Hematopoietic multipotent progenitor cell treated with erythropoietin and hydrocortisone succinate and interleukin-3 and kit ligand, for 15 days (in vitro differentiated cells): ENCODE measurements at regions not wholly inside any gene's neighbourhood (a gene's known extent, or its start where the extent isn't known, plus 50 kb on each side); places are given as distances from the start of the nearest gene placed in this dataset.
"Not testable (repeated sequence)": the region's sequence is repeated elsewhere in the genome, so short reads cannot be mapped to it uniquely, and the experiment has no call there.

ENCODE experiments used
- DNase-seq: peaks from one replicate; pipeline ENCODE4 v3.0.0-alpha.2; 2015; ENCODE audit warnings: low spot score

DNA sequence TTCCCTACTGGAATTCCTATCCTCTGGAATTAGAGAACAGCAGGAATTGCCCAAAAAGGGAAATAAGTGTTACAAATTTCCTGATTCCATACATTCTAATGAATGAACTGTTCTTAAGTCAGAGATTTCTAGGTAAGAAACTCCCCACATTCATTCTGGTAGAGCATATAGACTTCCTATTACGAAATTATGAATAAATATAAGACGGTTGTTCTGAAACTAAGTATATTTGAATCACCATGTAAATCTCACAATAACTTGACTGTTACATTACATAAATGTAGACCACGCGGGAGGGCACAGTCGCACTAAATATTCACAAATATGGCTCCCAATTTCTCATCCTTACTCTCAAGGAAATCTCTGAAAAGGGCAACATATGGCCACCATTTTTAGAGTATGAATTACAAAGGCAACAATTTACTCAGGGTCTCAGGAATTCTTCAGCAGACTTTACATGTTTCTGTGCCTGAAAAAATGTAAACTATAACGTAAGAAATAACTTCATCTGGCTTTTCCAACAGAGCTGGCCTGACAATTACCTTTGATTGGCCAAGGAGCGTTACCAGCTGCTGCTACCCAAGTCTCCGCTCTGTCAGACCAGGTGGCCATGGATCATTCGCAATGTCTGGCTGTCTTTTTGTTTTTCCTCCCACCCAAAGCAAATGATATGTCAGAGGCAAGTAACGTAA lies 115.8 kb downstream of the MPP7 start:
- no peak for DNase-seq

DNA sequence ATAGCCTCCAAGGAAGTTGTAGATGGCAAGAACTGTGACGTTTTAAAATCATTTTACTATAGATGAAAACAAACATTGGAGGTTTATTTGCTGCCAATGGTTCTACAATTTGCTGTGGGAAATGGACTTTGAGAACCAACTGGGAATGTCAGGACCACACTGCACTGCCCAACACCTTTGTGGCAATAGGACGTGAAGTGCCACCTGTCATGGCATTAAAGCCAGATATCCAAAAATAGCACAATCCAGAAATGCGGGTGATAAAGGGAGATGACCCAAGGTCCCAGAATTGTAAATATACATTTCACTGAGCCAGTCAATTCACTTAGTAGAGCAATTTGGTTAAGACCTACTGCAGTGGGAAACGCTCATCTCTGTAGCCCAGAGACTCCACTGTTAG lies 116.4 kb downstream of the MPP7 start:
- no peak for DNase-seq

DNA sequence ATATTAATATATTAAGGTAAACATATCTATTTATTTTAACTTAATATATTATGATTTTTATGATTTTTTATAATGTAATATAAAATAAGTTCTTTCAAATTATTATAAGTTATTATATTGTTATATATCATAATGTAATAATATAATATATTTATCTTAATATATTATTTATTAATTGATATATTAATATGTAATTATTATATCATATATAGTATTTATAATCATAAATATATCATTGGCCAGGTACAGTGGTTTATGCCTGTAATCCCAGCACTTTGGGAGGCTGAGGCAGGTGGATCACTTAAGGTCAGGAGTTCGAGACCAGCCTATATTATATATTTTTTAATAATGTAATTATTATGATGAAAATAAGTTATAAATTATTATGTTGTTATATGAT lies 118.1 kb downstream of the MPP7 start:
- no peak for DNase-seq

DNA sequence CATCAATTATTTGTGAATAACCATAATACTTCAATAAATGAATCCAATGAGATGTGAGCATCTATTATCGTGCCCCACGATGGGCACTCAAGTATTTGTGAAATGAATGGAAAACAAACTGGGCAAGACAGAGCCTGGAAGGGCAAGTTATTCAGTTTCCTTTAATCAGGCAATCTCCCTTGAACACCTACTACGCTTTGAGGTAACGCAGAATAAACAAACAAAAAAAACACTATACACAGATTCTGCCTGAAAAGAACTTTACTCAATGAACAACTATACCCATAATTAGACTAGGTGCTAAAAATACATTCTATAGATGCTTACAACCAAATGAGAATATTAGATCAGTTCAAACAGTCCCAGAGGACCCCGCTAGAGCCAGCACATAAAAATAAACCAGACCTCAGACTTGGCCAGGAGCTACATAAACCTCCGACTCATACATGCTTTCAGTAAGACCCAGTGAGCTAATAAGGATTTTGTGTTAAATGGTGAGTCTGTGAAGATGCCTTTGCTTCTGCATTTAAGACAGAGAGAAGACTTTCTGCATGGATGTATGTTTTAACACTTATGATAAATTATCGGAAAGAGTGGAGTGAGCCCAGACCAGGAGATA lies 121.3 kb downstream of the MPP7 start:
- DNase-seq, result no peak

DNA sequence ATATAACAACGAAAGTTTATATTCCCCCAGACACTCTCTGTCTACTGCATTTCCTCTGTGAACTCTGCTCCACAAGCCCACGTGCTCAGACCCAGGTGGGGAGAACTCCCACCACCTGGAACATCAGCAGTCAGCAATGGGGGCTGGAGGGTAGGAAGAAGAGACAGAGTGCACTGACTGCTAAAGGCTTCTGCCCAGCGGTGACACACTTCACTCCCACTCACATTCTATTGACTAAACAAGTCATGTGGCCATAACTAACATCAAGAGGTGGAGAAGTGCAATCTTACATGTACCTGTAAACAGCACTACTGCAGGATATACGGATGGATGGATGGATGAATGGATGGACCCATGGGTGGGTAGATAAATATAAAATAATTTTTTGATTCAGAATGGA lies 122.2 kb downstream of the MPP7 start:
- DNase-seq, result no peak

DNA sequence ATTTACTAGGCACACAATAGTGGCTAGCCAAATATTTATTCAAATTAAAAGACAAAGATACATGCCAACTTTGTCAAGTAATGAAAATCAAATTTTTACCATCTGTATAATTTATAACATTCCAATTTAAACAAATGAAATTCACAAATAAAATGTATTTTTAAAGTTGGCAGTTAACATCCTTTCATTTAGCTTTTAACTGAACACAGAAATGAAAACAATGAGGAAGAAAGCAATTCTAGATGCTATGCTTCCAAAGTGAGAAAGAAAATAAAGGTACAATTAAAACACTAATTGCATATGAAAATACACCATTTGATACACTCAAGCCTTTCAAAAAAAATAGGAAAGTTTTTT lies 123.1 kb downstream of the MPP7 start:
- no peak for DNase-seq

DNA sequence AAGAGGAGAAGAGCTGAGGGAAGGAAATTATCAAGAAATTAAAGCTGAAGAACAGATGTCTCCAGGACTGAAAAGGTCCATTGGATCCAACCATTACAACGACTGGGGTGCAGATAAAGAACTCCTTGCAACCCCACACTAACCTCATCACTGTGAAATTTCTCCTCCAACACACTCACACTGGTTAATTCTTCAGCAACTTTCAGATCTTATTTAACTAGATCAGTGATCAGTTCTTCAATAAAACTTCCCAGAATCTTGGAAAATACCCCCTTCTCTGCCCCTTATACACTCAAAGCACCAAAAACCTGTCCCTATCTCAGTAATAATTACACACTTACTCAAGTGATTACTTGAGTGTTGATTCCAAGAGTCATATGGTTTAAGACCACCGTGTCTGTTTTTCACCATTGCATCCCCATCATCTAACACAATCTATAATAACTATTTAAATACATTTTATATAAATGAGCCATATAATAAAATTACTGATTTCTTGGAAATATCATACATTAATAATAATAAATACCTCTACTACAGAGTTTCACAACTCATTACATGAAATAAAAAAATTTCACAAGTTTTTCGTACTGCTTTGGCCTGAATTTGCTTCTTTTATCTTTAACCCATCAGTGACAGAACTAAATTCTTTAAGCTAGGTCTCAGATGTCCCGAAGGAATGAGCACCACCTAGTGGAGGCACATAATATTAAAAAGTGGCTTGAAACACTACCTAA lies 123.7 kb downstream of the MPP7 start:
- DNase-seq, result peak; percentile 71

DNA sequence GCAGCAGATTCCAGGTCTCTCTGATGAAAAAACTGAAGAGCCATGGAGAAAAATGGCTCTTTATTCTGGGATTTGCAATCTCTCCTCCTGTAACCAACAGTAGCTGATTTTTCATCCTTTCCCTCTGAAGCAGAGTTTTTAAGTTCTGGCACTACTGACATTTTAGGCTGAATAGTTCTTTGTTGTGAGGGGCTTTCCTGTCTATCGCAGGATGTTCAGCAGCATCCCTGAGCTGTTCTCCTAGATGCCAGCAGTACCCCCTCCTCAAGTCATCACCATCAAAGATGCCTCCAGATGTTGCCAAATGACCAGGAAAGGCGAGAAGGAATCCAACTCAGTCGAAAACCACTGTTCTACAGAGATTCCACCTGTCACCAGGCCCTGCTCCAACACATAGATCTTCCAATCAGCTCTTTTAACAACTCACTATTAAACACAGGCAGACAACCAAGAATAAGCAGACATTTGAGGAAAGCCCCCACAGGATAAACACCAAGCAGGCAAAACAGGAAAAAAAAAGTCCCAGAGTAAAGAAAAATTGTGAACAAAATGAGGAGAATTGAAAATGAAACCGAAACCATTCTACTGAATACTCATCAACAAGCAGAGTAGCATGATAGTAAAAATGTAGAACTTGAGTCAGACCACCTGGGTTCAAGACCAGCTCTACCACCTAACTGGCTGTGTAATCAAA lies 124.8 kb downstream of the MPP7 start:
- peak; percentile 32 for DNase-seq

DNA sequence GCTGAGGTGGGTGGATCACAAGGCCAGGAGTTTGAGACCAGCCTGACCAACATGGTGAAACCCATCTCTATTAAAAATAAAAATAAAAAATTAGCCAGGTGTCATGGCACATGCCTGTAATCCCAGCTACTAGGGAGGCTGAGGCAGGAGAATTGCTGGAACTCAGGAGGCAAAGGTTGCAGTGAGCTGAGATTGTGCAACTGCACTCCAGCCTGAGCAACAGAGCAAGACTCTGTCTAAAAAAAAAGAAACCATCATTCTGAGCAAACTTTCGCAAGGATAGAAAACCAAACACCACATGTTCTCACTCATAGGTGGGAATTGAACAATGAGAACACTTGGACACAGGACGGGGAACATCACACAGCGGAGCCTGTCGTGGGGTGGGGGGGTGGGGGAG lies 126.4 kb downstream of the MPP7 start:
- not testable (repeated sequence) for DNase-seq

DNA sequence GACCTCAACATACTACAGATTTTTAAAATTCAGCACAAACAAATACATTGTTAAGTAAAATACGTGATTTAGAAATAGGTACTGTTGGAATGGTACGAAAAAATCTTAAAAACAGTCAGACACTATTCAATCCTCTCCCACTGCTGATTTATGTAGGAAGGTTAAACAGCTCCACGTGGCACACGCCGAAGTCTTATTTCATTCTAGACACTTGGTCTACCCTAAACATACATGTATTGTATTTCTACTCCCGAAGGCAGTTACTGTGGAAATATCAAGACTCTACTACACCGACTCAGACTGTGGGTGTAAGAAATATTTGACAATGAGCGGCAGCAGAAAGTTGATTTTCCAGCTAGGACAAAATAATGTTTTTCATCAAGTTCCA lies 130.6 kb downstream of the MPP7 start:
- DNase-seq, result no peak

DNA sequence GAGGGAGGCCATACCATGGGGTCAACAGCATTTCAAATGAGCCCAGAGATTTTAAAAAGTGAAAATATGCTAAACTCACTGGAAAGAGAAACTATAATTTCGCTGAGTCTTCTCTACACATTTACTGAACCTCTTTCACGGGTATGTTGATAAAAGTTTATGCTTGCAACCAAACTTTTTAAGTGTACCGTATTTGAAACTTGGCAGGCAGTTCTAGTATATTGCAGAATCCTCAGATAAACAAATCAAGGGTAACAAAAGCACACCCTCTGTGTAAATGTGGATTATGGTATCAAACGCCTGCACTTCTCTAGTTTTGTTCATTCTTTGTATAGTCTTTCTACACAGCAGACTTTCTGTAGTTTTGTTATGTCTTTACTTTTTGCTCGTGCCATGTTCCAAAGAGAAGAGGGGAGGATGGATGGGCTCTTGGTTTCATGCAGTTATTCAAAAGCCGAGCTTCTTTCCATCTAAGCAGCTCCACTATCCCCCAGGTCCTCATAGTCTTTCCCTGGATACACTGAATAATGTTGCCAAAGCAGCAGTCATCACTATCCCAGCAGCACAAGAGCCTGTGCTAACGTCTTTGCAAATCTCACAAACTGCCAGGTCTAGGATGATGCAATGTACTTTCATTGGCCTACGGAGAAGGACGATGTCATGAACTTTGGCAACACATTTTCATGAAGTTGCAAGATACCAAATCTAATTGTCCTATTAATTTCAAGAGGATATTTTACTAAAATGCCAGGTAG lies 131.2 kb downstream of the MPP7 start:
- no peak for DNase-seq

DNA sequence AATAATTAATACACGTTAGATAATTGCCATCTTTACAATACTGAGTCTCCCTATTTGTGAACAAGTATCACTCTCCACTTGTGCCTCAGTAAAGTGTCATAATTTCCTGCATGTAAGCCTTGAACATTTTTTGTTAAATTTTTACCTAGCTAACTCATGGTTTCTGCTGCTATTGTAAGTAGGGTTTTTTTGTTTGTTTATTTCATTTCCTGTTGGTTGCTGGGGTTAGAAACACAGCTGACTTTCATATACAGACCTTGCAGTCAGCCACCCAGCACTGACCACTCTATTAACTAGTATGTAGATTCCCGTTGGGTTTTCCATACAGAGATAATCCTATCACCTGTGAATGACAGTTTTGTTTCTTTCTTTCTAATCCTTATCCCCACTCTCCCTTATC lies 133.3 kb downstream of the MPP7 start:
- DNase-seq, result no peak

DNA sequence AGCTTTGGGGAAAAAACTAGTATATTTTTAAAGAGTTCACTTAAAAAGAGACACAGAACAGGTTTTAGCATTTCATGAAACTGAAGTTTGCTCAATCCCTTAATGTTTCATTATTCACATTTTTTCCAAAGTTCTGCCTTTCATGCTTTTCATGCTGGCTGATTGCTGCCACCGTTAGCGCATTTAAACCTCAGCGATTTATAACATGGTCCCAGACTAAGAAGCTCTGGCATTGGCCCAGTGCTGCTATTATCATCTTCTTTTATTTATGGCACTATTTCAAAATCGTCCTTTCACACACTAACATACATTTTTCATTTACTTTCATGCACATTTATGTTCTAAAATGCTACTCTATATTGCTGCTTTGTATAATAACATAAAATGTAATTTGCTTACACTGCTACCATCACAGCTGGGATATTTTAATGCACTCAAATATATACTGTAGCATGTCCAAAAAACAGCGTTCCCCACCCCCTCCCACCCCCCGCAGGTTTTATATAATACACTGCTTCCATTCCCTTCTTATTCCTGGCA lies 141.9 kb downstream of the MPP7 start:
- DNase-seq, result no peak

DNA sequence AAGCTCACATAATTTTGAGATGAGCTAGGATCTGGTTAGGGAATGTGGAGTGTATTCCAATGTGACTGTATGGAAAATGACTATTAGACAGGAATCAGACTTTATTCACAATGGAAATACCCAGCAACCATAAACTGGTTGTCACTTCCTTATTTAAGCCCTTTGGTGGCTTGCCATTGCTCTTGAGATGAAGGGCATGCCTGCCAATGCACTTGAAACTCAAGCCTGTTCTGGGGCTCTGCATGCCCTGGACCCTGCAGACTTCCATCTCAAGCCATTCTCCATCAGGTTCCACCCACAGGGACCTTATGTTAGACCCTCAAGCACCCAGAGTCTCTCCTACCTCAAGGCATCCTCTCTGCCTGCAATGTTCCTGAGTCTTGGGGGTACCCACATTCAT lies 145.5 kb downstream of the MPP7 start:
- DNase-seq, result no peak

DNA sequence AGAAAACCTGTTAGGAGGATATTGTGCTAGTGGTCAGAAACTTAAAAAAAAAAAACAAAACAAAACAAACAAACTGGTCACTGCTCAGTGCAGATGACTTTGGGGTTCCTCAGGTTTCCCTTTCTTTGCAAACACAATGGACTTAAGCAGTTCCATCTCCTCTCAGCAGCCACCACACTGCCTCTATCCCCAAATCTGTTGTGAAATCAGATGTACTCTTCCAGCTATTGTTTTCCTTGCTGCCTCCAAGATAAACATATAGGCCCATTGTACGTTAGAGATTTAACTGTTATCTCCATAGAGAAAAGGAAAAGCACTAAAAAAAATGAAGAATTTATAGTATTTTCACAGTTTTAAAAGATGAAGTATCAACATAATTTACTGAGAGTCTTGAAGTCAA lies 147.1 kb downstream of the MPP7 start:
- no peak for DNase-seq

DNA sequence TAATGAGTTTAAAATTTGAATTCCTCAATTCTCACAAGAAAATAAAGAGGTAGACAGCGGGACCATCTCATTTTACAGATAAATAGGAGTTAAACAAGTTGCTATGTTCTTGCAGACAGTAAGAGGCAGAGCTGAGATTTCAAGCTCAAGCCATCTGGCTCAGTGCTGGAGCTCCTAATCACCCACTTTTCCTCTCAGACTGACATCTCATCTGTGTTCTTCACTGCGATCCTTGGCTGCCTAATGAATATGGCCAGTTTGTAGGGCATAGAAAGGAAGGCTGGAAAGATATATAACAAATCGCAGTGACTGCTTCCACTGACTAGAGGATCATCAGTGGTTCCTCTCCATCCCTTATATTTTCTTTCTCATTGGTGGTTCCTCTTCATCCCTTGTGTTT lies 151.2 kb downstream of the MPP7 start:
- no peak for DNase-seq

DNA sequence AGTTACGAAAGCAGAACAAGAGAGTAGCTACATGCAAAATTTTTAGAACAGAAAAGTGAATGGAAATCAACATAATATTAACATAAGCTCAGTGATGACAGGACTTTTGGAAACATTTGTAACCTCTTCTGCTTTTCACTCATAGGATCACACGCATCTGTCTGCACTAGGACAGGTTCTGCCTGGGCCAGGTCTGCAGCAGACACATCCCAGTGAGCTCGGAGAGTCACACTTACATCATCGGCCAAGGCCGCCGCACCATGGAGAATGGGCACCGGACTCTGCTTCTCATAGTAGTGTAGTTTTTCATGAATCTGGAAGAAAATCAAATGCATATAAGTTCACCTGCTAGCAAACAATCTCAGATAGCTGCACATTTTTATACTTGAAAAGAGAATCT lies 150.9 kb upstream of the ODAD2 start:
- no peak for DNase-seq

DNA sequence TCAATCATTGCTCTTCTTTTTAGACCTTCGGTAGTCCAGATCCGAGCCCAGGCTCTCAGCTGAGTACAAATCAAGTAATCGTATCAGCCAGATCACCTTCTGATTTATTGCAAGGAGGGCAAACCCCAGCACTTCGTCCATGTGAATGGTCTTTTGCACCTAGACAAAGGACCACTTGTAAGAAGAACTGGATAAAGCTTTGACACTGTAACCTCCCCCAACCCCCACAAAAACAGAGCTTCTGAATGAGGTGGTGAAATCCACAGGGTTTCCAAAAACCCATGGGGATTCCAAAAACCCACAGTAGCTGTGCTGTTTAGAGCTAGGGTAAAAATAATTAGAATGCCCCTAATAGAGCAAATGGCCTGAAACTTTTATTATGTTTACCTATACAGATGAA lies 148.8 kb upstream of the ODAD2 start:
- DNase-seq, result no peak

DNA sequence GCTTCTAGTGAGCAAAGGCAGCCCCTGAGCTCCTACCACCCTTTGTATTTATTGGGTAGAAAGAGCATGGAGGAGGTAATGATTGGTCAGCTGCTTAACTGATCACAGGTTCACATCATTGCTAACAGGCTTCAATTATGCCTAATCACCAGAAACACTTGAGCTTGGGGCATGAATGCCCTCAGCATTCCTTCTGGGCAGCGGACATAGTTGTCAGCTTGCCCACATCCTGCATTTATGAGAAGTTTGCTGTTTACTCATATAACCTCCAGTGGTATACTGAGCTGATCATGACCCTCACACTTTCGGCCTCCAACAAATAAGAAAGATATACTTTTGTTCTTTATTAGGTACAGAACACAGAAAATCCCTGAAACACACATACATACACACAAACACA lies 140.3 kb upstream of the ODAD2 start:
- no peak for DNase-seq

DNA sequence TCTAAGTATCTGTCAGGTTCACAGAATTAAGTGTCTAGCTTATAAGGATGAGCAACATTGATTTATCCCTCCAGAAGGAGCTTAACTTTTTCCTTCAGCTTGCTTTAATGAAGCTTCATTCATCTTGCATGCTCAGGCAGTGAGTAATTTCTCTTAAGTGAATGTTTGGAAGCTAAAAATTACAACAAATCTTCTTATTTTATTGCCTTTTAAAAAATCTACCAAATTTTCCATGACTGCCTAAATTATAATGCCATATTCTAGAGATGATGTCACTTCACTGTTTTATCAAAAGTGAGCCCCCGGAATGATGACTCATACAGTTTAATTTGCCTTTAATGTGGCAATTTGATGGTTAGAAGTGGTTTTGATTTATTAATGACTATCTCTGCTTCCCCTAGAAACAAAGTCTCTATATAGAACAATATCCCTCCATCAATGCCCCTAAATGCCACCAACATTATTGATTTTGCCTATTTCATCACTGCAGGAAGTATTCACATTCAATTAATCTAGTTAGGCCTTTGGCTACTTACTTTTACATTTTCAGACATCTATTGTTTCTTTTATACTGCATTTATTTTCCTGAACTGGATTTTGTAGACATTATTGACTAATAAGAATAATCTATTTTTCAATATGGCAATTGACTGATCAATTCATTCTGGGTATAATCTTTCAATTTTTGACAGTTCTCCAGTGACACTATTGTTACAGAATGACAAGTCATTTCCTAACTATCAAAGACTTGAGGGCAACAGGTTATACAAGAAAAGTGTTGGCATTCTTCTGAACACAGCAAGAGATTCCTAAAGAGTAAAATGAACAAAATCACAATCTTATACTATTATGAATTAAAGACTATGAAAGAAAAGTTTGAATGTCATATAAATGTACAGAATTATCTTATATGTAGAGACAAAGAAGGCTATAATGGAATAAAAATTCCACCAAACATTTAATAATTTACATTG lies 139.3 kb upstream of the ODAD2 start:
- DNase-seq, result no peak

DNA sequence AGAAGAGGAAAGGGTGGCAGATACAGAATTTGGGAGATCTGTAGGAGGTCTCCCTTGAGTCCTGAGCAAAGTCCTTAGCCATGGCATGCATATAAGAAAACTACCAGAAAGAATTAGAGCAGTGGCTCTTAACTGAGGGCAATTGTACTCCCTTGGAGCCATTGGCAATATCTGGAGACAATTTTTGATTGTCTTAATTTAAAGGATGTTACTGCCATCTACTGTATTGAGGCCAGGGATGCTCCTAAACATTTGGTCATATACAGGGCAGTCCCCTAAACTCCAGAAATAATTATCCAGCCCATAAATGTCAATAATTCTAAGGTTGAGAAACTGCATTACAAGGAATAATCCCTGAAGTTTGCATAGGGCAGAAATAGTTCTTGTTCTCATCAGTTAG lies 136.4 kb upstream of the ODAD2 start:
- no peak for DNase-seq
